Activated B cell treated with CpG ODN at 0.5 μM for 24 hours (primary cell): ENCODE measurements at regions not wholly inside any gene's neighbourhood (a gene's known extent, or its start where the extent isn't known, plus 50 kb on each side); places are given as distances from the start of the nearest gene placed in this dataset.

Source experiments
- ATAC-seq: fragments of 200-7000 bp; cut with Tn5 transposase; one replicate; pipeline ENCODE4 v1.10.0; 2021; ENCODE audit warnings: low read depth, mild to moderate bottlenecking, moderate library complexity
- CTCF ChIA-PET: fragments of 350-600 bp; sonication (Branson Sonifier 250); formaldehyde crosslinking; loops from one replicate; lab custom pipeline; 2021; ENCODE audit warnings: antibody characterized with exemption; lab: Charles Lee
- POLR2A ChIA-PET: fragments of 350-600 bp; sonication (Branson Sonifier 250); formaldehyde crosslinking; loops from one replicate; lab custom pipeline; 2021; ENCODE audit warnings: antibody characterized with exemption; lab: Charles Lee
- DNase-seq: peaks from one replicate; pipeline ENCODE4 v3.0.0; 2022
- H3K27ac Mint-ChIP-seq: one replicate; pipeline ENCODE4 v1.8.0; 2020; ENCODE audit warnings: mixed read lengths
- H3K27me3 Mint-ChIP-seq: one replicate; pipeline ENCODE4 v1.8.0; 2021; ENCODE audit warnings: mixed read lengths
- H3K36me3 Mint-ChIP-seq: one replicate; pipeline ENCODE4 v1.8.0; 2021; ENCODE audit warnings: low read depth, mixed read lengths
- H3K4me1 Mint-ChIP-seq: one replicate; pipeline ENCODE4 v1.8.0; 2021; ENCODE audit warnings: mixed read lengths
- H3K4me3 Mint-ChIP-seq: one replicate; pipeline ENCODE4 v1.8.0; 2020; ENCODE audit warnings: mild to moderate bottlenecking, mixed read lengths
- H3K9me3 Mint-ChIP-seq: one replicate; pipeline ENCODE4 v1.8.0; 2020; ENCODE audit warnings: mixed read lengths
- CTCF ChIP-seq: fragments of 200-600 bp; IDR thresholded peaks from one replicate; pipeline ENCODE4 v1.8.0; 2022; ENCODE audit warnings: antibody characterized with exemption, mild to moderate bottlenecking
- intact Hi-C: fragments of 100-400 bp; cut with micrococcal nuclease; formaldehyde crosslinking; loops from one replicate; pipeline ENCODE4 v1.15.1; 2024

DNA sequence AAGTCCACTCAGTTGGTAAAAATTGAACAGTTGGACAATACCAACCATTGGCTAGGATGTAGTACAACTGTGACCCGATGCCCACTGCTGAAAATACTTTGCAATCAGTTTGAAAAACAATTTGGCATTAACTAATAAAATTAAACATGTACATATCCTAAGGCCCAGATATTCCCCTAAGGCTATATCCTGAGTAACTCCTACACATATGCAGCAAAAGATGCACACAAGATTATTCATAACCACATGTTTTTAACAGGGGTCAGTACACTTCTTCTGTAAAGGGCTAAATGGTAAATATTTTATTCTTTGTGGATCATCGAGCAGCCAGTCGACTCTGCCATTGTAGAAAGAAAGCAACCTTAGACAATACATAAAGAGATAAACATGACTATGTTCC lies 116.3 kb downstream of the MEX3B start:
- ChIA-PET CTCF (no interaction called here), POLR2A (no interaction called here)
- Mint-ChIP-seq H3K27ac (no peak overlapping the region), H3K4me1 (no peaks in the 10 kb centered on the region), H3K27me3 (no peaks in the 10 kb centered on the region), H3K9me3 (no peaks in the 10 kb centered on the region), H3K4me3 (no peak overlapping the region), H3K36me3 (no peaks in the 10 kb centered on the region)
- ATAC-seq: no peak
- no peak for DNase-seq
- TF ChIP-seq CTCF: no peak
- intact Hi-C loops: no loop called here

DNA sequence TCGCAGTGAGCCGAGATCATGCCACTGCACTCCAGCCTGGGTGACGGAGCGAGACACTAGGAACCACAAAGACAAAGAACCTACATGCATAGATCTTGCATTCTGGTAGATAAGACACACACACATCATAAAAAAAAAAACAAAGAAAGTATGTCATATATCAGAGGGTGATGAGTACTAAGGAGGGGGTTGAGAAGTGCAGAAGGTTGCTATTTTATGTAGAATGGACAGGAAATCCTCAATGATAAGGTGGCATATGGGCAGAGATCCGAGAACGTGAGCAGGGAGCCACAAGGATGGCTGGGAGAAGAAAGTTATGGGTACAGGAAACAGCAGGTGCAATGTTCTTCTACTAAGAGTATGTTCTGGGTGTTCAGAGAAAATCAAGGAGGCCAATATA lies 118.8 kb downstream of the MEX3B start:
- no peak overlapping the region for H3K27ac Mint-ChIP-seq
- intact Hi-C loops: no loop called here
- ATAC-seq: no peak
- no peaks in the 10 kb centered on the region for H3K4me1 Mint-ChIP-seq
- H3K4me3 Mint-ChIP-seq: no peak overlapping the region
- ChIA-PET POLR2A (no interaction called here), CTCF (no interaction called here)
- no peaks in the 10 kb centered on the region for H3K27me3 Mint-ChIP-seq
- DNase-seq: no peak
- no peaks in the 10 kb centered on the region for H3K9me3 Mint-ChIP-seq
- no peaks in the 10 kb centered on the region for H3K36me3 Mint-ChIP-seq
- TF ChIP-seq CTCF: no peak

- intact Hi-C loops: no loop called here
- ATAC-seq (no peak), DNase-seq (no peak)
- peaks cover 8% of the 10 kb centered on the region for H3K9me3 Mint-ChIP-seq
- H3K27me3 Mint-ChIP-seq: peaks cover 2% of the 10 kb centered on the region
- ChIA-PET POLR2A (no interaction called here), CTCF (no interaction called here)
- no peak for TF ChIP-seq CTCF
- no peak overlapping the region for H3K27ac Mint-ChIP-seq
- no peak overlapping the region for H3K4me3 Mint-ChIP-seq
- H3K36me3 Mint-ChIP-seq: no peaks in the 10 kb centered on the region
- no peaks in the 10 kb centered on the region for H3K4me1 Mint-ChIP-seq
Observed at GRCh38 chr15:81924729-81925128, 121.1 kb downstream of the MEX3B start.

DNA sequence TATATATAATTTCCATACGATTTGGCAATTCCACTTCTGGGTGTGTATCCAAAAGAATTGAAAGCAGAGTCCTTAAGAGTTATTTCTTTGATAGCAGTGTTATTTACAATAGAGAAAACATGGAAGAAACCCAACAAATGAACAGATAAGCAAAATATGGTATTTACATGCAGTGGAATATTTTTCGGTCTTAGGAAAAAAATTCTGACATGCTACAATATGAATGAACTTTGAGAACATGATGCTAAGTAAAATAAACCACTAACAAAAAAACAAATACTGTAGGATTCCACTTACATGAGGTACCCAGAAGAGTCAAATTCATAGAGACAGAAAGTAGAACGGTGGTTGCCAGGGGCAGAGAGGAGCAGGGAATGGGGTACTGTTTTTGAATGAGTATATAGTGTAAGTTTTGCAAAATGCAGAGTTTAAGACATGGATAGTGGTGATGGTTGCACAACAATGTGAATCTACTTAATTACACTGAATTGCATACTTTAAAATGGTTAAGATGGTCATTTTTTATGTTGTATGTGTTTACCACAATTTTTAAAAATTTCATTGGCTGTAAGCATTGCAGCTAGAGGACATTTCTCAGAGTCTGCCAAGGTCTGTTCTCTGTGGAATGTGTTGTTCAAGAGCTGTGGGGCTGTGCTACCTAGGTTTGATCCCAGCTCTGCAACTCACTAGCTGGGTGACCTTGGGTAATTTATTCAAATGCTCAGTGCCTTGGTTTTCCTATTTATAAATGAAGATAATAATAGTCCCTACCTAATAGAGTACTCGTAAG lies 122.1 kb downstream of the MEX3B start:
- Mint-ChIP-seq H3K4me3 (no peak overlapping the region), H3K27ac (no peak overlapping the region), H3K36me3 (peaks cover under 1% of the 10 kb centered on the region), H3K27me3 (peaks cover 2% of the 10 kb centered on the region), H3K4me1 (no peaks in the 10 kb centered on the region), H3K9me3 (peaks cover 8% of the 10 kb centered on the region)
- CTCF ChIA-PET: no interaction called here
- intact Hi-C loops: no loop called here
- ATAC-seq: no peak
- no peak for TF ChIP-seq CTCF
- POLR2A ChIA-PET: no interaction called here
- no peak for DNase-seq

GRCh38 chr15:81922143-81922542 lies 123.7 kb downstream of the MEX3B start:
- DNase-seq (no peak), ATAC-seq (no peak)
- Mint-ChIP-seq H3K27ac (no peak overlapping the region), H3K36me3 (peaks cover 5% of the 10 kb centered on the region), H3K4me3 (no peak overlapping the region), H3K9me3 (peaks cover 16% of the 10 kb centered on the region), H3K4me1 (no peaks in the 10 kb centered on the region), H3K27me3 (peaks cover 2% of the 10 kb centered on the region)
- intact Hi-C loops: no loop called here
- ChIA-PET CTCF (no interaction called here), POLR2A (no interaction called here)
- no peak for TF ChIP-seq CTCF
